ENCODE measurements at regions not wholly inside any gene's neighbourhood (a gene's known extent, or its start where the extent isn't known, plus 50 kb on each side); places are given as distances from the start of the nearest gene placed in this dataset.

- no peak overlapping the region for H3K4me3 Mint-ChIP-seq
- DNase-seq (ENCODE audit: low spot score) (no peak), ATAC-seq (no peak)
- H3K27me3 ChIP-seq (ENCODE audit: insufficient read depth): no peaks in the 10 kb centered on the region
- no peaks in the 10 kb centered on the region; the same call in 2 of the 3 replicates for H3K9me3 Mint-ChIP-seq
- H3K4me3 ChIP-seq: no peak overlapping the region
- no peaks in the 10 kb centered on the region for H4K20me1 ChIP-seq (replicated peaks; ENCODE audit: insufficient read depth)
- no peak overlapping the region for H2AFZ ChIP-seq
- no peaks in the 10 kb centered on the region for H3K36me3 ChIP-seq (ENCODE audit: insufficient read depth)
- no peak overlapping the region for H3K27ac Mint-ChIP-seq
- H3K4me2 ChIP-seq: no peak overlapping the region
- no peak overlapping the region for H3K27ac ChIP-seq (ENCODE audit: low read depth)
- H3K79me2 ChIP-seq (replicated peaks; ENCODE audit: insufficient read depth): no peaks in the 10 kb centered on the region
- H3K27me3 Mint-ChIP-seq (ENCODE audit: insufficient read depth, low read depth, poor library complexity): no peaks in the 10 kb centered on the region
- H3F3A ChIP-seq (replicated peaks; ENCODE audit: low read depth): no peaks in the 10 kb centered on the region
- TF ChIP-seq NANOG (IDR thresholded peaks at IDR 0.05; ENCODE audit: borderline replicate concordance) (no peak), STAT1 (IDR thresholded peaks at IDR 0.05; ENCODE audit: unreplicated experiment) (no peak)
- no peaks in the 10 kb centered on the region for H3K4me1 ChIP-seq (ENCODE audit: insufficient read depth)
- no peaks in the 10 kb centered on the region for H3K36me3 Mint-ChIP-seq (ENCODE audit: low read depth)
- H3K4me1 Mint-ChIP-seq: no peaks in the 10 kb centered on the region
- peaks cover 11% of the 10 kb centered on the region; the same call in 1 of the 2 replicates for H3K9me2 ChIP-seq (ENCODE audit: insufficient read depth)
Observed at GRCh38 chr2:67824186-67824585, 238.6 kb downstream of the C1D start.

- Mint-ChIP-seq H3K27me3 (ENCODE audit: insufficient read depth, low read depth, poor library complexity) (no peaks in the 10 kb centered on the region), H3K27ac (no peak overlapping the region), H3K36me3 (ENCODE audit: low read depth) (no peaks in the 10 kb centered on the region), H3K4me3 (no peak overlapping the region), H3K9me3 (no peaks in the 10 kb centered on the region; the same call in 2 of the 3 replicates), H3K4me1 (no peaks in the 10 kb centered on the region)
- Histone ChIP-seq H2AFZ (no peak overlapping the region), H3K9me2 (ENCODE audit: insufficient read depth) (peaks cover 11% of the 10 kb centered on the region; the same call in 1 of the 2 replicates), H3K79me2 (replicated peaks; ENCODE audit: insufficient read depth) (no peaks in the 10 kb centered on the region), H3K27me3 (ENCODE audit: insufficient read depth) (no peaks in the 10 kb centered on the region), H3F3A (replicated peaks; ENCODE audit: low read depth) (no peaks in the 10 kb centered on the region), H3K27ac (ENCODE audit: low read depth) (no peak overlapping the region), H4K20me1 (replicated peaks; ENCODE audit: insufficient read depth) (no peaks in the 10 kb centered on the region), H3K4me2 (no peak overlapping the region), H3K36me3 (ENCODE audit: insufficient read depth) (no peaks in the 10 kb centered on the region), H3K4me1 (ENCODE audit: insufficient read depth) (no peaks in the 10 kb centered on the region), H3K4me3 (no peak overlapping the region)
- ATAC-seq: no peak
- DNase-seq (ENCODE audit: low spot score): no peak
- TF ChIP-seq NANOG (IDR thresholded peaks at IDR 0.05; ENCODE audit: borderline replicate concordance) (no peak), EZH2 (IDR thresholded peaks at IDR 0.05; ENCODE audit: low read depth, unreplicated experiment) (no peak), CREB1 (CRISPR knock-in tag; IDR thresholded peaks at IDR 0.05; ENCODE audit: low read depth) (no peak), JUNB (IDR thresholded peaks at IDR 0.05; ENCODE audit: unreplicated experiment) (no peak), ZNF114 (CRISPR knock-in tag; IDR thresholded peaks at IDR 0.05) (no peak), EZH2phosphoT487 (IDR thresholded peaks at IDR 0.05; ENCODE audit: unreplicated experiment) (no peak), STAT1 (IDR thresholded peaks at IDR 0.05; ENCODE audit: unreplicated experiment) (no peak), ZNF462 (CRISPR knock-in tag; IDR thresholded peaks at IDR 0.05) (no peak), REST (IDR thresholded peaks at IDR 0.05; ENCODE audit: unreplicated experiment) (no peak), ZNF331 (CRISPR knock-in tag; IDR thresholded peaks at IDR 0.05; ENCODE audit: low read depth) (no peak)
- TF ChIP-seq, protein P1, sequence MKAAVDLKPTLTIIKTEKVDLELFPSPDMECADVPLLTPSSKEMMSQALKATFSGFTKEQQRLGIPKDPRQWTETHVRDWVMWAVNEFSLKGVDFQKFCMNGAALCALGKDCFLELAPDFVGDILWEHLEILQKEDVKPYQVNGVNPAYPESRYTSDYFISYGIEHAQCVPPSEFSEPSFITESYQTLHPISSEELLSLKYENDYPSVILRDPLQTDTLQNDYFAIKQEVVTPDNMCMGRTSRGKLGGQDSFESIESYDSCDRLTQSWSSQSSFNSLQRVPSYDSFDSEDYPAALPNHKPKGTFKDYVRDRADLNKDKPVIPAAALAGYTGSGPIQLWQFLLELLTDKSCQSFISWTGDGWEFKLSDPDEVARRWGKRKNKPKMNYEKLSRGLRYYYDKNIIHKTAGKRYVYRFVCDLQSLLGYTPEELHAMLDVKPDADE (IDR thresholded peaks at IDR 0.05): no peak
Observed at GRCh38 chr2:67825476-67825875, 237.3 kb downstream of the C1D start.
